ENCODE measurements at regions not wholly inside any gene's neighbourhood (a gene's known extent, or its start where the extent isn't known, plus 50 kb on each side); places are given as distances from the start of the nearest gene placed in this dataset.

- no peak overlapping the region for H3K4me3 Mint-ChIP-seq
- POLR2A ChIA-PET, result no interaction called here
- peak; percentile 53 to 74 for ATAC-seq
These were observed 308.3 kb downstream of the TBC1D4 start for GRCh38 chr13:75173457-75174356.

GRCh38 chr13:75170311-75170710 lies 311.7 kb downstream of the TBC1D4 start:
- Mint-ChIP-seq H3K4me3 (no peak overlapping the region), H3K4me1 (peaks cover 2 to 6% (median 4%) of the 10 kb centered on the region in 4 donors)

More at GRCh38 chr13:75173457-75174356, 308.3 kb downstream of the TBC1D4 start:
- H3K4me1 Mint-ChIP-seq, result peaks cover 2 to 6% (median 4%) of the 10 kb centered on the region in 4 donors
- DNase-seq, result peak in 4 of 10 donors; percentile 1 to 63 (median 10)
- peaks cover 3 to 13% (median 5%) of the 10 kb centered on the region in 5 donors for H3K27me3 Mint-ChIP-seq
- peak overlapping the region in 7 of 10 donors; percentile 12 to 52 (median 38) for H3K27ac Mint-ChIP-seq
- peaks cover 0 to 8% (median 0%) of the 10 kb centered on the region in 3 donors for H3K36me3 Mint-ChIP-seq
- H3K9me3 Mint-ChIP-seq, result peaks cover 0 to 8% (median 2%) of the 10 kb centered on the region in 9 donors

GRCh38 chr13:75165543-75166230 lies 316.3 kb downstream of the TBC1D4 start:
- no peak overlapping the region for H3K27ac Mint-ChIP-seq
- H3K36me3 Mint-ChIP-seq, result no peaks in the 10 kb centered on the region
- no peak for DNase-seq
- H3K4me1 Mint-ChIP-seq, result no peaks in the 10 kb centered on the region
- no peak overlapping the region for H3K4me3 Mint-ChIP-seq
- peaks cover 0 to 7% (median 1%) of the 10 kb centered on the region in 5 donors for H3K27me3 Mint-ChIP-seq
- ATAC-seq, result no peak
- POLR2A ChIA-PET, result no interaction called here
- no peaks in the 10 kb centered on the region for H3K9me3 Mint-ChIP-seq

More at GRCh38 chr13:75170311-75170710, 311.7 kb downstream of the TBC1D4 start:
- H3K36me3 Mint-ChIP-seq, result no peaks in the 10 kb centered on the region
- DNase-seq (no peak), ATAC-seq (no peak)
- POLR2A ChIA-PET, result no interaction called here
- no peak overlapping the region for H3K27ac Mint-ChIP-seq
- H3K27me3 Mint-ChIP-seq, result peaks cover 0 to 6% (median 0%) of the 10 kb centered on the region in 5 donors
- H3K9me3 Mint-ChIP-seq, result peaks cover 0 to 4% (median 0%) of the 10 kb centered on the region in 9 donors

- DNase-seq (no peak), ATAC-seq (no peak)
- no peak overlapping the region for H3K27ac Mint-ChIP-seq
- H3K36me3 Mint-ChIP-seq, result no peaks in the 10 kb centered on the region
- no peaks in the 10 kb centered on the region for H3K4me1 Mint-ChIP-seq
- H3K9me3 Mint-ChIP-seq, result peaks cover 0 to 4% (median under 1%) of the 10 kb centered on the region in 9 donors
- POLR2A ChIA-PET, result no interaction called here
- no peak overlapping the region for H3K4me3 Mint-ChIP-seq
- H3K27me3 Mint-ChIP-seq, result peaks cover 4 to 16% (median 7%) of the 10 kb centered on the region in 5 donors
These were observed 320.2 kb downstream of the TBC1D4 start for GRCh38 chr13:75161804-75162203.

DNA sequence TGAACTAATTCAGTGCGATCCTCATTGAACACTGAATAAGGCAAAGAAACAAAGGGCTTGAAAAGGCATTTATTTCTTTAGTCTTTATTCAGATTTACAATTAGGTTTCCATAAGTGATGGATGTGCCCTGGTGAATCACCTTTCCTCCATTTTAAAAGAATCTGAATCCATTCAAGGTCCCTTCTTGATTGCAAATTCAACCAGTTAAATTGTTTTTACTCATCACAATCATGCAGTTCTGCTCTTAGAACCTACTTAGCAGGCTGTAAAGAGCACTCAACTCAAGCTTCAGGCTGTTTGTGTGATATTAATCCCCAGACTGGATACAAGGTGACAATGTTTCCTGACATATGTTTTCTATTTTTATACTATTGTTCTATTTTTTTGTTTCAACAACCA lies 321.0 kb downstream of the TBC1D4 start:
- Mint-ChIP-seq H3K36me3 (no peaks in the 10 kb centered on the region), H3K27ac (no peak overlapping the region)

GRCh38 chr13:75154331-75154730 lies 327.6 kb downstream of the TBC1D4 start:
- DNase-seq, result no peak
- no peak for ATAC-seq
- H3K9me3 Mint-ChIP-seq, result peaks cover 0 to 22% (median 10%) of the 10 kb centered on the region in 9 donors
- H3K27ac Mint-ChIP-seq, result peak overlapping the region in 1 of 10 donors; percentile 15
- no peaks in the 10 kb centered on the region for H3K4me1 Mint-ChIP-seq
- H3K27me3 Mint-ChIP-seq, result peaks cover 16 to 49% (median 21%) of the 10 kb centered on the region in 5 donors
- H3K4me3 Mint-ChIP-seq, result no peak overlapping the region
- POLR2A ChIA-PET, result no interaction called here
- H3K36me3 Mint-ChIP-seq, result peaks cover 0 to 8% (median 0%) of the 10 kb centered on the region in 3 donors

More for the DNA sequence above, 321.0 kb downstream of the TBC1D4 start:
- H3K4me3 Mint-ChIP-seq, result no peak overlapping the region
- DNase-seq, result no peak
- peaks cover 6 to 24% (median 11%) of the 10 kb centered on the region in 5 donors for H3K27me3 Mint-ChIP-seq
- ATAC-seq, result no peak
- POLR2A ChIA-PET, result no interaction called here
- peaks cover 0 to 12% (median 3%) of the 10 kb centered on the region in 9 donors for H3K9me3 Mint-ChIP-seq
- no peaks in the 10 kb centered on the region for H3K4me1 Mint-ChIP-seq

DNA sequence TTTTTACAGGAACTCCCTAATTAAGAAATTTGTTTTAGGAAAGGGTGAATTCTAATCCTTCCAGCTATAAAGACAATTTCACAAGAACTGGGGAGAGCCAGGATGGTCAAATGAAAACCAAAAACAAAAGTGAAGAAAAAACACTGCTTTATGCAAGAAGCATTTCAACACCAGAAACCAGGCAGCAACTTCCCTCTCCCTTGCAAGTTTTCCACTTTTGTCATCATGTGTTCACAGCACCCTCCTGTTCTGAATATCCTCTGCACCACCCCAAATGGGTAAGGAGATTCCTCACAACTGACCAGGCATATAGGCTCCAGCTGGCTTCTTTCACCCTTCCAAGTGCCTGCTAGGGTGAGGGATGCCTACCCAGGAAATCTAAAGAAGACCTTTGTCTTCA lies 328.1 kb downstream of the TBC1D4 start:
- ATAC-seq, result no peak
- Mint-ChIP-seq H3K27ac (peak overlapping the region in 1 of 10 donors; percentile 15), H3K4me3 (no peak overlapping the region), H3K27me3 (peaks cover 19 to 54% (median 23%) of the 10 kb centered on the region in 5 donors), H3K36me3 (peaks cover 0 to 8% (median 0%) of the 10 kb centered on the region in 3 donors), H3K4me1 (no peaks in the 10 kb centered on the region), H3K9me3 (peaks cover 0 to 22% (median 10%) of the 10 kb centered on the region in 9 donors)
- no peak for DNase-seq
- POLR2A ChIA-PET, result no interaction called here

- ATAC-seq, result no peak
- POLR2A ChIA-PET, result no interaction called here
- H3K27me3 Mint-ChIP-seq, result peaks cover 20 to 56% (median 23%) of the 10 kb centered on the region in 5 donors
These were observed 328.6 kb downstream of the TBC1D4 start for GRCh38 chr13:75153386-75153785.

DNA sequence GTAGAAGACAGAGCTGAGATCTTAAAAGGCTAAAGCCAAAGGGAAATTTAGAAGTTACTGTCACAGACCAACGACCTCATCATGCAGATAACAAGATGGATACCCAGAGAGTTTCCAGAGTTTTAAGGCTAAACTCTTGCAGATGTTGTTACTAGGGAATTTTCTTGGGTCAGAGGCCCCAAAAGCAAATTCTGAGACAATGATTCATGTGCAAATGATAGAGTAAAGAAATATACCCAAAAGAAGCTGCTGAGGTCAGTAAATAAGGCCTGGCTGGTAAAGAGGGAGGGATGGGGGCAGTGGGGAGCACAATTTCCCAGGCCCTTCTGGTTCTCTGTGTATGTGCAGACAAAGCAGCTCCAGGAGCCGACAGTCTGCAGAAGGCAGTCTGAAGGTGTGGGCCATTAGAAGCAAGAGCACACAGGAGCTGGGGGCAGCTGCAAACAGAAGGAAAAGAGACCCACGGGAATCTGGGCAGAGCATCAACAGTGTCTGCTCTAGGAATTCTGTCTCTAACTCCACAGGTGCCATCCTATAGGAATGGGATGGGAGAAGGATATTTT lies 330.8 kb downstream of the TBC1D4 start:
- Mint-ChIP-seq H3K9me3 (peaks cover 0 to 20% (median 8%) of the 10 kb centered on the region in 9 donors), H3K4me3 (no peak overlapping the region)

More at GRCh38 chr13:75153386-75153785, 328.6 kb downstream of the TBC1D4 start:
- no peak overlapping the region for H3K27ac Mint-ChIP-seq
- no peaks in the 10 kb centered on the region for H3K4me1 Mint-ChIP-seq
- no peak overlapping the region for H3K4me3 Mint-ChIP-seq
- H3K9me3 Mint-ChIP-seq, result peaks cover 0 to 22% (median 10%) of the 10 kb centered on the region in 9 donors
- peaks cover 0 to 8% (median 0%) of the 10 kb centered on the region in 3 donors for H3K36me3 Mint-ChIP-seq
- no peak for DNase-seq

DNA sequence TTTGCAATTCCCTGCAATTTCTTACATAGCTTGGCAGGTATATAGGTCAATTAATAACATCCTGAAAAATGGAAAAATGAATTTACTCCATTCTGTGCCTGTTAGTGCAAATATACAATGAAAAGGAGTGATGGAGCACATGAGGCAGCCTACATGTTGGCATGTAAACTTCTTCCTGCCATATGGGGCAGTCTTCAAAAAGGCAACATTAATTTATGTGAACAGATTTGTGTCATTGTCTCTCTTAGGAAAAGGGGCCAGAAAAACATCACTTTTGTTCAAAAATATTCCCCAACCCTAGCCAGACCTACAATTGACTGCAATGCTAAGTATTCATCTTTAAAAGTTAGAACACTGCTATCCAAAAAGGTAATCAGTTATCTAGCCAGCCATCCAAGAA lies 332.2 kb downstream of the TBC1D4 start:
- ATAC-seq (no peak), DNase-seq (no peak)
- Mint-ChIP-seq H3K9me3 (peaks cover 0 to 20% (median 9%) of the 10 kb centered on the region in 9 donors), H3K27ac (no peak overlapping the region), H3K4me3 (no peak overlapping the region), H3K4me1 (no peaks in the 10 kb centered on the region), H3K27me3 (peaks cover 13 to 49% (median 15%) of the 10 kb centered on the region in 5 donors), H3K36me3 (peaks cover 0 to 8% (median 0%) of the 10 kb centered on the region in 3 donors)
- POLR2A ChIA-PET, result no interaction called here

More for the DNA sequence above, 330.8 kb downstream of the TBC1D4 start:
- DNase-seq (no peak), ATAC-seq (no peak)
- no peaks in the 10 kb centered on the region for H3K4me1 Mint-ChIP-seq
- H3K27me3 Mint-ChIP-seq, result peaks cover 16 to 47% (median 19%) of the 10 kb centered on the region in 5 donors
- POLR2A ChIA-PET, result no interaction called here
- H3K36me3 Mint-ChIP-seq, result peaks cover 0 to 8% (median 0%) of the 10 kb centered on the region in 3 donors
- H3K27ac Mint-ChIP-seq, result no peak overlapping the region

- no peak overlapping the region for H3K4me3 Mint-ChIP-seq
- DNase-seq, result no peak
These were observed 334.0 kb downstream of the TBC1D4 start for GRCh38 chr13:75147946-75148345.

GRCh38 chr13:75146436-75146835 lies 335.5 kb downstream of the TBC1D4 start:
- H3K36me3 Mint-ChIP-seq, result no peaks in the 10 kb centered on the region
- peaks cover 0 to 5% (median 0%) of the 10 kb centered on the region in 9 donors for H3K9me3 Mint-ChIP-seq
- POLR2A ChIA-PET, result no interaction called here
- H3K27me3 Mint-ChIP-seq, result peaks cover 8 to 34% (median 13%) of the 10 kb centered on the region in 5 donors
- H3K4me3 Mint-ChIP-seq, result no peak overlapping the region
- DNase-seq (no peak), ATAC-seq (no peak)
- no peaks in the 10 kb centered on the region for H3K4me1 Mint-ChIP-seq
- no peak overlapping the region for H3K27ac Mint-ChIP-seq

More at GRCh38 chr13:75147946-75148345, 334.0 kb downstream of the TBC1D4 start:
- no peak overlapping the region for H3K27ac Mint-ChIP-seq
- POLR2A ChIA-PET, result no interaction called here
- peaks cover 9 to 38% (median 14%) of the 10 kb centered on the region in 5 donors for H3K27me3 Mint-ChIP-seq
- no peak for ATAC-seq
- H3K4me1 Mint-ChIP-seq, result no peaks in the 10 kb centered on the region
- H3K9me3 Mint-ChIP-seq, result peaks cover 0 to 15% (median 8%) of the 10 kb centered on the region in 9 donors
- H3K36me3 Mint-ChIP-seq, result peaks cover 0 to 8% (median 0%) of the 10 kb centered on the region in 3 donors
